Stromal cell of bone marrow (primary cell): ENCODE measurements at regions not wholly inside any gene's neighbourhood (a gene's known extent, or its start where the extent isn't known, plus 50 kb on each side); places are given as distances from the start of the nearest gene placed in this dataset.

Source experiments
- DNase-seq: peaks from one replicate; pipeline ENCODE4 v3.0.0-alpha.2; 2012; ENCODE audit warnings: low read depth

GRCh38 chr10:113420057-113420732 is 132.7 kb upstream of the HABP2 start:
- no peak for DNase-seq

DNA sequence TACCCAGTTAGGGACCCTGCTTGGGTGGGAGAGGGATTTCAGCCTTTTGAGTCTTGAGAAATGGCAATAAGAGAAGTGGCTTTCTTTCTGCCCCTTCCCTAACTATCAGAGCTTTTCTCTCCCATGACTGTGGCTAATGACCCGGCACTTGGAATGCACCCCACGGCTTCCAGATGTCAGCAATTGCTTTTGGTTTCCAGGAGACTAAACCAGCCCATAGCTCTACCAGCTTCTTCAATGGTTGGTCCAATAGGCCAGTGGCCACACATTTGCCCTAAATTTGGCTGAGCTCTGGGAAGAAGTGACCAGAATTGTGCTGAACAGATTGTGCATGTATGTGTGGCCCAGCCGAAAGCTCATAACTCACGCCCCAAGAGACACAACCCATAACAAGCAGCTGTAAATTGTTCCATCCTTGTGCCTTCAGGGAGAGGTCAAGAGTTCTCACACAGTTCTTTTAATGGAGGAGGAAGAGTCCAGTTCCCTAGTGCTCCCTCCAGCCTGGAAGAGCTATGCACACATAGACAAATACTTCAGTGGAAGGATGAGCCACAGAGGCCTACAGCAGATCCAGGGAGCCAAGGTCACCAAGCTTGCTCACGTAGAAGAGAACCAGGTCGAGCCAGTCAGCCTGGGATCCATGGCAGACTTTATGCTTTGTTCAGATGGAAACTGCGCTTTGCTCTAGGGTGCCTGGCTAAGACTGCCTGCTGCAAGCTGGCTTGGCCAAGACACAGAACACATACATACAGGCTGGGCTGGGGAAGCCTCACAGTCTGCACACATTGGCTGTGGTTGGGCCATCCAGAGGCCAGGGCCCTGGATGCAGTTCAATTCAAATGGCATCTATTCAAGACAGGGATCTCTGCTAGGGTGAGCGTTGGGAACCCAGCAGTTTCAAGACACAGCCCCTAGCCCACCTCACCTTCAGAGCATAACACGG is 131.8 kb upstream of the HABP2 start:
- no peak for DNase-seq

- DNase-seq: no peak
Measured at GRCh38 chr10:113422371-113422770, 130.5 kb upstream of the HABP2 start.

DNA sequence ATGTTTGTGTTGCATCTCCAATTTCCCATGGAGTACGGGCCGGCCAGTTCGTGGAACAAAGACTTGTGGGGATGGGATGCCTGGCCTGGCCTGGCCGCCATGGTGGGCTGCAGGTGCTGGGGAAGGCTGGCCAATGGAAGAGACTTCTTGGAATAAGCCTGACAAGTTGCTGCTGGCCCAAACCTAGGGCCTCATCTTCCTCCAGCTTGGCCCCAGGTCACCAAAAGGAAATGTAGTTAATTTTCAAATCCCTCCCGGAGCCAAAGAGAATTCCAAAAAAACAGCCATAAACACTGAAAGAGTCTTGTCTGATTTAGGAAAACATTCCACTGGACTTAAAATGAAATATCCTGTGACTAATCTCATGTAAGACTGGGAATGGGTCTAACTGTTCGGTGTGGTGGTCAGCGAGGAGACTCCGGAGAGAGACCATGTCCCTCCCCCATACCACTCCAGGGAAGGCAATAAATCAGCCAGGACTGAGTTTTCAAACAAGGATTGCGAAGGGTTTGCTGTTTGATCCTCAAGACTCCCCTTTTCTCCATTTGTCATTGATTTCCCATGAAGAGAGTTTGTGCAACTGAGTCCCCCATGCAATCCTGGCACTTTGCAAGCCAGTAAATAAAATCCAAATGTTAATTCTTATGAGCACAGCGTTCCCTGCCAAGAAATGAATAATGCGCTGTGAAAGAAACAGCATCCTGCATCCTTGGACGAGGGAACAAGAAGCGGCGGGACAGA is 128.7 kb upstream of the HABP2 start:
- peak; percentile 38 for DNase-seq

- no peak for DNase-seq
Measured at GRCh38 chr10:113425008-113425407, 127.8 kb upstream of the HABP2 start.

GRCh38 chr10:113425541-113425951 is 127.3 kb upstream of the HABP2 start:
- no peak for DNase-seq

- no peak for DNase-seq
Measured at GRCh38 chr10:113426181-113426877, 126.5 kb upstream of the HABP2 start.

DNA sequence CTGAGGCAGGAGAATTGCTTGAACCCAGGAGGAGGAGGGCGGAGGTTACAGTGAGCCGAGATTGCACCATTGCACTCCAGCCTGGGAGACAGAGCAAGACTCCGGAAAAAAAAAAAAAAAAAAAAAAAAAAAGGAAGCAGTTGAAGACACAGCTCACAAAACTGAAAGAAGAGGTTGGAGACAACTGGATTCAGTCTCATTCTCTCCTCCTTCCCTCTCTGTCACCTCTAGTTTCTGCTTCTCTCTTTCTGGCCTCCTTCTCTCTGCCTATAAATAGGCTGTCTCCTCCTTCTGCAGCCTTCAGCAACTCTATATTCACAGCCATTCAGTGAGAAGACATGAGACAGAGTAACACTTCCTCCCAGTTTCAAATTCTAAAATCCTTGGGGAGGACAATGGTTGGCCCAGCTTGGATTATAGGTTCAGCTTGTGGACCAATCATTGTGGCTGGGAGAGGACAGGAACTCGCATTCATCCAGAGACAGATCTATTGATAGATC is 125.6 kb upstream of the HABP2 start:
- no peak for DNase-seq

DNA sequence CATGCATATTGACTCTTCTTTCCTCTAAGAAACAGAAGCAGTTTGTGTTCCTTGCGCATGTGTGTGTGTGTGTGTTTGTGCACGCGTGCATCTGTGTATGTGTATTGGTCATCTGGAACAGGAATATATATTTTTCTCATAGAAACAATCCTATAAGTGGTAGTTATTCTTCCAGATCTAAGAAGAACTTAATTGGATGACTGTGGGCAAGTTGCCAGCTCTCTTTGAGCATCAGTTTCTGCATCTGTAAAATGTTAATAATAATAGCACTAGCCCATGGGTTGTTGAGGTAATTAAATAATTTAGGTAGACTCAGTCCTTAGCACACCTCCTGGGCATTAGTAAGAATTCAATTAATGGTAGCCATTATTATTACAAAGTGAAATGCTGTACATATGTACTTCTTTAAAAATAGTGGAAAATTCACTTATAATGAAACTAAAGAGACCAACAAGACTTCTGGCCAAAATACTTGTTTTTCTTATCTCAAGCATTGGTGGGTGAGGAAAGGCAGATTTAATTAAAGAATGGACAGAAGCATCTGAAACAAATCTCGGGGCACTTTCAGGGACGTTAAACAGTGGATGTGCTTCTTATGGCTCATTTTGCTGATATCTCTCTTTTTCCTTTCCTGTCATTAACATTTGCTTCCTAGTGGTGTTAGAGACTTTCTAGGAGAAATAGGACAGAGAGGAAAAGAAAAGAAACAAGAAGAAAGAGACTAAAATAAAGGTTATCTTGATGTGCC is 124.9 kb upstream of the HABP2 start:
- DNase-seq: no peak

- DNase-seq: no peak
Measured at GRCh38 chr10:113430634-113431397, 122.0 kb upstream of the HABP2 start.

DNA sequence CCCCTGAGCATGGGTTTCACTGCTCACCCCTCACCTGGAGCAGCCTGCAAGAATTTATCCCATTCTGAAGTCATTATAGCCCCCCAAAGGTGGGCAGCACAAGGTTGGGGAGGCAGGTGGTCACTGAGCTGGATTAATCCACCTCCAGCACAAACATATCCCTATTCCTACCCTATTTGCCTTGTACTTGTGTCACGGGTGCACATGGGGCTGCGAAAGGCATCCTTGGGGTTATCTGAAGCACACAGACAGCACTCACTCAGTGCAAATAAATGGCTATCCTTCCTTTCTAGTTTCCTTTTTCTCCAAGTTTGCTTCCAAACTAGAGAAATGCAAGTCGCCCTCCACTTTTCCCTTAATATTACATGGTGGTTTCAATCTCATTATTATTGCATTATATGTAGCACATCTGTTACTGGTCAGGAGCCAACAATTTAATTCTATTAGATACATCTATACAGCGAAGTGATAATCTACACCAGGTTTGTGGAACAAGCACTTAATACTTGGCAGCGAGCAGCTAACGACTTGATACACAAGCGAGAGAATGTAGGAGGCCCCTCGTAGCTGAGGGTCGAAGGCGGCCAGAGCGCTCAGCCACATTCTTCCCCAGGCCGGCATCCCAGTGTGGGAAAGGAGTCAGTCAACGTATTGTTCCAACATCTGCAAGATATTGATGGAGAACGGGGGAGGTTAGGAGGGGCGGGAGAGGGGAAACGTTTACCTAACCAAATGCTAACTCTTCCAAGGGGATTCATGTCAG is 121.3 kb upstream of the HABP2 start:
- no peak for DNase-seq

DNA sequence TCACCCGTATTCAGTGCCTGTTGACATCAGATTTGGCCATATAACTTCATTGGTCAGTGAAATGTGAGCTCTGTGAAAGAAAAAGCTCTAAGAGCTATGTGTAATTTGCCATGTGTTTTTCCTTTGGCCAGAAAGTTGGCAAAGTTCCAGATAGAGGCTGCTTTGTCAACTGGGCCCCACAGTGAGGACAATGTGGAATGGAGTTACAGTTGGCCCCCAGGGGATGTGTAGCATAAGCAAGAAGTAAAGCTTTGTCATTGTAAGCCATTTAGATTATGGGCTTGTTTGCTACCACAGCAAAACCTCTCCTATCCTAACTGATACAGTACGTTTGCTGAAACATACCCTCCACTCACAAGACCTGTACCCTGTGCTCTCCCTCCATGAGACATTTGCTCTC is 119.1 kb upstream of the HABP2 start:
- no peak for DNase-seq

- no peak for DNase-seq
Measured at GRCh38 chr10:113434315-113434714, 118.5 kb upstream of the HABP2 start.

DNA sequence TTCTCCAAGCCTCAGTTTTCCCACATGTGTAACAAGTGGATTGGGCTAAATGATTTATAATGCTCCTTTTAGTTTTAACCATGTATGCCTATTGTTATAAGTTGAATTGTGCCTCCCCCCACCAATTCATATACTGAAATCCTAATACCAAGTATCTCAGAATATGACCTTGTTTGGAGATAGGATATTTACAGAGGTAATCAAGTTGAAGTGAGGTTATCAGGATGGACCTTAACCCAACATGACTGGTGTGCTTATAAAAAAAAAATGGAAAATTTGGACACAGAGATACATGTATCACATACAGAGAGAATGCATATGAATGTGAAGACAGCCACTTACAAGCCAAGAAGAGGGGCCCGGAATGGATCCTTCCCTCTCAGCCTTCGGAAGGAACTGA is 117.9 kb upstream of the HABP2 start:
- DNase-seq: no peak

GRCh38 chr10:113435881-113436280 is 117.0 kb upstream of the HABP2 start:
- DNase-seq: no peak

DNA sequence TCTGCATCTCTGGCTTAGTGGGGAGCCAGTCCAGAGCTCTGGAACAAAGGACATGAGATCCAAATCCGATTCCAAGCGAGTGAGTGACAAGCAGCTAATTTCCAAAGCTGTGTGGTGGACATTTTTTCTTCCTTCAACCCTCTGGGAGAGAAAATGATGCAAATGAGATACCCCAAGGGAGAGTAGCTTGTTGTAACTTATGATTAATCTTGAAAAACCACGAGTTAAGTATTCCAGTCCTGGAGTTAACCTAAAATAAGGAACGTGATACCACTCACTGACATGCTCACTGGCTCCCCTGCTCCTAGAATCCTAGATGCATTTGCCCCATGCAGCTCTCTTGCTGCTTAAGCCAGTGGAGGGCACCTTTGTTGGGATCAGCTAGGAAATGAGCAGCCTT is 116.0 kb upstream of the HABP2 start:
- DNase-seq: no peak

GRCh38 chr10:113438652-113439051 is 114.2 kb upstream of the HABP2 start:
- DNase-seq: peak; percentile 88

DNA sequence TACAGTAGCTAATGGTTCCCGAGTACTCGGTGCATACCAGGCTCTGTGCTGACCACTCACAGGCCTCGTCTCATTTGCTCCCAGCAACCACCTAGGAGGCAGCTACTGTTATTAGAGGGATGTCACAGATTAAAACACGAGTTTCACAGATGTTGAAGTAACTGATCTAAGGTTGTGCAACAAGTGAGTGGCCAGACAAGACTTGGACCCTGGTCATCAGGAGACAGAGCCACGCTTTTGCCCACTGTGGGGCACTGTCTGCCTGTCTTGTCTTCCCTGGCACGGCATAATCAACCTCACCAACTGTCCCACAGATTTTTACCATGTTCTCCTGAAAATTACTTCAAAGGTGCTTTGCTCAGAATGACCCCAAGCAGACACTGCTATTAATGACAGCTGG is 111.6 kb upstream of the HABP2 start:
- no peak for DNase-seq

- DNase-seq: no peak
Measured at GRCh38 chr10:113441686-113442270, 111.1 kb upstream of the HABP2 start.
